ENCODE measurements at regions not wholly inside any gene's neighbourhood (a gene's known extent, or its start where the extent isn't known, plus 50 kb on each side); places are given as distances from the start of the nearest gene placed in this dataset.

- no peaks in the 10 kb centered on the region for H3K27me3 ChIP-seq (ENCODE audit: control insufficient read depth, insufficient read depth, low read length, poor library complexity, severe bottlenecking)
- H3K27ac Mint-ChIP-seq, result no peak overlapping the region
- H3K4me3 Mint-ChIP-seq, result no peak overlapping the region
- no peak for DNase-seq
- H3K36me3 Mint-ChIP-seq (ENCODE audit: low read depth), result peaks cover 3% of the 10 kb centered on the region
- H3K9me3 ChIP-seq (ENCODE audit: control insufficient read depth, low read length), result peaks cover 8% of the 10 kb centered on the region
- whole genome bisulfite sequencing, 2 experiments (ENCODE audit: insufficient coverage in 1 of 2, insufficient read length in 1 of 2), result 83 to 96% methylated on average over 1 to 2 of the region's 4 CpGs
- H3K9me3 Mint-ChIP-seq, result peaks cover 7% of the 10 kb centered on the region
- no peak overlapping the region for H3K4me3 ChIP-seq (ENCODE audit: low read length)
- H3K27me3 Mint-ChIP-seq (ENCODE audit: insufficient read depth), result no peaks in the 10 kb centered on the region
- H3K27ac ChIP-seq (ENCODE audit: low read depth, low read length), result no peak overlapping the region
- H3K9ac ChIP-seq (ENCODE audit: extremely low read depth, low read length, poor library complexity, severe bottlenecking), result no peak overlapping the region
- H3K4me1 Mint-ChIP-seq, result peaks cover 7% of the 10 kb centered on the region
- TF ChIP-seq CTCF (conservative IDR thresholded peaks at IDR 0.05), result no peak
- H3K36me3 ChIP-seq (ENCODE audit: control insufficient read depth, insufficient read depth, low read length), result no peaks in the 10 kb centered on the region
- no peaks in the 10 kb centered on the region for H3K4me1 ChIP-seq (ENCODE audit: control insufficient read depth, insufficient read depth, low read length)
Measured at GRCh38 chr2:16764487-16764886, 98.9 kb upstream of the CYRIA start.

GRCh38 chr2:16763493-16763899 is 97.9 kb upstream of the CYRIA start:
- peaks cover 8% of the 10 kb centered on the region for H3K9me3 ChIP-seq (ENCODE audit: control insufficient read depth, low read length)
- WGBS, 2 experiments (ENCODE audit: insufficient coverage in 1 of 2, insufficient read length in 1 of 2), result 62 to 78% methylated on average over 4 of the region's 4 CpGs
- Mint-ChIP-seq H3K27ac (no peak overlapping the region), H3K27me3 (ENCODE audit: insufficient read depth) (no peaks in the 10 kb centered on the region), H3K4me1 (peaks cover 7% of the 10 kb centered on the region), H3K4me3 (no peak overlapping the region), H3K9me3 (peaks cover 7% of the 10 kb centered on the region), H3K36me3 (ENCODE audit: low read depth) (peaks cover 3% of the 10 kb centered on the region)
- H3K4me1 ChIP-seq (ENCODE audit: control insufficient read depth, insufficient read depth, low read length), result no peaks in the 10 kb centered on the region
- H3K36me3 ChIP-seq (ENCODE audit: control insufficient read depth, insufficient read depth, low read length), result no peaks in the 10 kb centered on the region
- no peak overlapping the region for H3K27ac ChIP-seq (ENCODE audit: low read depth, low read length)
- H3K4me3 ChIP-seq (ENCODE audit: low read length), result no peak overlapping the region
- no peak overlapping the region for H3K9ac ChIP-seq (ENCODE audit: extremely low read depth, low read length, poor library complexity, severe bottlenecking)
- no peak for TF ChIP-seq CTCF (conservative IDR thresholded peaks at IDR 0.05)
- no peak for DNase-seq
- H3K27me3 ChIP-seq (ENCODE audit: control insufficient read depth, insufficient read depth, low read length, poor library complexity, severe bottlenecking), result no peaks in the 10 kb centered on the region

DNA sequence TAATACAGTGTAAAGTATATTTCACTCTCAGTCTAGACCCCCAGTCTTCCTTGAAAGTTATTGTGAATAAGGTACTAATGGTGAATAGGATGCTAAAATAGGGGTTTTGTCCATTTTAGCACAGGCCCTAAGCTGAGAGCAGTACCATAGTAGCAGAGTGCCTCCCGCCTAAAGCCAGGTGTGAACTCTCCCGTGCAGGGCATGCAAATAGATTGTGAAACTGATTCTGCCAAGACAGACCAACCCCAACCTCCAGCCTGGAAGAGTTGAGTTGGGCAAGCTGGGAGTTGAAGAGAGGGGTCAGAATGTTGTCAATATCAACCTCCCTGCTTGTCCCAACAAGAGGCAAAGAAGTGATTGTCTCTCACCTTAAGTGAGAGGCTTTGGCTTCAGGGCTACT is 97.4 kb upstream of the CYRIA start:
- peaks cover 7% of the 10 kb centered on the region for H3K9me3 Mint-ChIP-seq
- Histone ChIP-seq H3K36me3 (ENCODE audit: control insufficient read depth, insufficient read depth, low read length) (no peaks in the 10 kb centered on the region), H3K27me3 (ENCODE audit: control insufficient read depth, insufficient read depth, low read length, poor library complexity, severe bottlenecking) (no peaks in the 10 kb centered on the region), H3K9me3 (ENCODE audit: control insufficient read depth, low read length) (peaks cover 8% of the 10 kb centered on the region), H3K9ac (ENCODE audit: extremely low read depth, low read length, poor library complexity, severe bottlenecking) (no peak overlapping the region), H3K4me1 (ENCODE audit: control insufficient read depth, insufficient read depth, low read length) (no peaks in the 10 kb centered on the region), H3K4me3 (ENCODE audit: low read length) (no peak overlapping the region), H3K27ac (ENCODE audit: low read depth, low read length) (no peak overlapping the region)
- no peak overlapping the region for H3K4me3 Mint-ChIP-seq
- no peak overlapping the region for H3K27ac Mint-ChIP-seq
- H3K36me3 Mint-ChIP-seq (ENCODE audit: low read depth), result peaks cover 3% of the 10 kb centered on the region
- peaks cover 7% of the 10 kb centered on the region for H3K4me1 Mint-ChIP-seq
- WGBS, 2 experiments (ENCODE audit: insufficient coverage in 1 of 2, insufficient read length in 1 of 2), result 92 to 100% methylated on average over 1 to 2 of the region's 2 CpGs
- DNase-seq, result no peak
- TF ChIP-seq CTCF (conservative IDR thresholded peaks at IDR 0.05), result no peak
- no peaks in the 10 kb centered on the region for H3K27me3 Mint-ChIP-seq (ENCODE audit: insufficient read depth)

All from endodermal cell (in vitro differentiated cells).